CD4-positive, alpha-beta memory T cell (primary cell): ENCODE measurements at regions not wholly inside any gene's neighbourhood (a gene's known extent, or its start where the extent isn't known, plus 50 kb on each side); places are given as distances from the start of the nearest gene placed in this dataset.

ENCODE experiments used
- CTCF ChIA-PET: fragments of 350-600 bp; sonication (Branson Sonifier 250); formaldehyde crosslinking; loops from one replicate; lab custom pipeline; 2021; ENCODE audit warnings: inconsistent platforms; ENCODE audit not compliant: partially characterized antibody; lab: Charles Lee
- POLR2A ChIA-PET: fragments of 350-600 bp; sonication (Branson Sonifier 250); formaldehyde crosslinking; loops from one replicate; lab custom pipeline; 2021; ENCODE audit not compliant: partially characterized antibody; lab: Charles Lee
- DNase-seq, 5 donors: peaks; one replicate each; pipeline versions ENCODE4 v3.0.0 to v3.0.0-alpha.2; 2020 to 2022; ENCODE audit warnings: mixed read lengths in 1 of 5
- H3K27ac ChIP-seq: one replicate; pipeline ENCODE4 v1.7.0; 2013; ENCODE audit warnings: low read depth, low read length
- H3K27me3 ChIP-seq: 2 replicates; pipeline ENCODE4 v1.7.0; 2013; ENCODE audit warnings: mild to moderate bottlenecking, low read length, moderate library complexity; ENCODE audit not compliant: insufficient read depth
- H3K36me3 ChIP-seq: 2 replicates; pipeline ENCODE4 v1.7.0; 2013; ENCODE audit warnings: mild to moderate bottlenecking, low read length, moderate library complexity; ENCODE audit not compliant: insufficient read depth
- H3K4me1 ChIP-seq: 2 replicates; pipeline ENCODE4 v1.7.0; 2013; ENCODE audit warnings: mild to moderate bottlenecking, low read length, moderate library complexity; ENCODE audit not compliant: insufficient read depth
- H3K4me3 ChIP-seq, 2 donors: one replicate each; pipeline ENCODE4 v1.7.0; 2013; ENCODE audit warnings: low read length in 2 of 2, mild to moderate bottlenecking in 1 of 2
- H3K9me3 ChIP-seq, 2 donors: one replicate each; pipeline ENCODE4 v1.7.0; 2013; ENCODE audit warnings: low read length in 2 of 2, control low read depth in 1 of 2; ENCODE audit not compliant: control insufficient read depth in 1 of 2
- H3K27ac Mint-ChIP-seq, 7 donors: one replicate each; pipeline ENCODE4 v1.8.0; 2020 to 2021; ENCODE audit warnings: mixed read lengths in 7 of 7, mild to moderate bottlenecking in 6 of 7, inconsistent platforms in 3 of 7, moderate library complexity in 3 of 7
- H3K27me3 Mint-ChIP-seq, 2 donors: one replicate each; pipeline ENCODE4 v1.8.0; 2020 to 2021; ENCODE audit warnings: mixed read lengths in 2 of 2
- H3K36me3 Mint-ChIP-seq, 2 donors: one replicate each; pipeline ENCODE4 v1.8.0; 2020 to 2021; ENCODE audit warnings: mixed read lengths in 2 of 2, inconsistent platforms in 1 of 2, mild to moderate bottlenecking in 1 of 2
- H3K4me1 Mint-ChIP-seq, 4 donors: one replicate each; pipeline ENCODE4 v1.8.0; 2020 to 2021; ENCODE audit warnings: mixed read lengths in 4 of 4, mild to moderate bottlenecking in 1 of 4
- H3K4me3 Mint-ChIP-seq, 8 donors: one replicate each; pipeline ENCODE4 v1.8.0; 2020 to 2021; ENCODE audit warnings: mixed read lengths in 8 of 8, mild to moderate bottlenecking in 7 of 8, moderate library complexity in 6 of 8, inconsistent platforms in 3 of 8
- H3K9me3 Mint-ChIP-seq, 8 donors: one replicate each; pipeline ENCODE4 v1.8.0; 2020 to 2021; ENCODE audit warnings: mixed read lengths in 8 of 8, mild to moderate bottlenecking in 5 of 8, inconsistent platforms in 3 of 8, moderate library complexity in 1 of 8
- intact Hi-C: fragments of 100-400 bp; cut with micrococcal nuclease; formaldehyde crosslinking; loops from one replicate; pipeline ENCODE4 v1.15.1; 2023

DNA sequence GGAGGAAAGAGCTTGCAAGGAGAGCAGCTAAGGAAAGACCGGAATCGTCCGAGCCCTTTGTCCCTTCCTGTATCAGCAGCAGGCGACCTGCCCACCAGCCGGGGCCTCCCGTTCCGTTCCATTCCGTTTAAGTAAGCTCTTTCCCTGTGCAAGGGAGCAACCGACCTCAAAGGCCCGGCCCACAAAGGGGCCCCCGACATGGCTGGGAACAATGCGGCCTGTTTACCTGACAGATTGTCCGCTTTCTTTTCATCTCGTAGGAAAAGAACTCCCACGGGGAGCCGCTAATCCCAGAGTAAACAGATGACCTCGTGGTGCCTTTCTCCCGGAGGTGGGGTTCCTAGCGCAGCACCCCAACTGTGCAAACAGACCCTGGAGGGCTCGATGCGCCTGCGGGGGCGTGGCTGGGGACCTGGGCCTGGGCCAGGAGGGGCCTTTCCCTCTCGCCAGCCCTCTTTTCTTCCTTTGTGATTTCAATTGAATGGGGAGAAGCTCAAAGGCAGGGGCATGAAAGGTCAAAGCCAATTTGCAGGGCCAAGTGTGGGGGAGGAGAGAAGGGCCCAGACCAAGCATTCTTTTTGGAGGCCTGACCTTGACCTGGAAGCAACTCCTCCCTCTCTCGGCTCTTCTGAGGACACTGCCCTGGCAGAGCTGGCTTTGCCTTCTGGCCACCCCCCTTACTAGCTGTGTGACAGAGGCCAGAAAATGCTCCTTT is 120.2 kb downstream of the INHBB start:
- no peak overlapping the region for H3K4me3 Mint-ChIP-seq
- no peak for DNase-seq
- CTCF ChIA-PET = no interaction called here

DNA sequence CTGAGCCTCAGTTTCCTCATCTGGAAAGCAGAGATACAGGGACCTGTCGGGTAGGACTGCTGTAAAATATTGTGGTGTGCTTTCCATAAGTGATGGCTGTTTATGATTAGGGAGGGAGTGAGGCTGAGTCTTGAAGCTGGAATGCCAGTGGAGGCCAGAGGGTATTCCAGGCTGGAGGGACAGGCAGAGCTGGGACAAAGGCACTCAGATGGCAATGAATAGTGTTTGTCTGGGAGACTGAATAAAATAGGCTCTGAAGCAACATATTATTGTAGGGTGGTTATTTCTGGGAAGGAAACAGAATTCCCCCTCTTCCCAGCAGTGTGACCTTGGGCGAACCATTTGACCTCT is 120.7 kb downstream of the INHBB start:
- H3K27me3 ChIP-seq = no peaks in the 10 kb centered on the region
- no peak overlapping the region for H3K4me3 ChIP-seq
- ChIA-PET POLR2A (no interaction called here), CTCF (no interaction called here)
- no peaks in the 10 kb centered on the region for H3K36me3 ChIP-seq
- Mint-ChIP-seq H3K4me3 (no peak overlapping the region), H3K36me3 (no peaks in the 10 kb centered on the region), H3K4me1 (no peaks in the 10 kb centered on the region), H3K9me3 (no peaks in the 10 kb centered on the region), H3K27me3 (peaks cover 3 to 5% of the 10 kb centered on the region in 2 donors), H3K27ac (no peak overlapping the region)
- H3K9me3 ChIP-seq = no peaks in the 10 kb centered on the region
- H3K4me1 ChIP-seq = no peaks in the 10 kb centered on the region
- intact Hi-C loops = no loop called here
- no peak overlapping the region for H3K27ac ChIP-seq
- no peak for DNase-seq

More for the DNA sequence above, 120.2 kb downstream of the INHBB start:
- H3K4me1 Mint-ChIP-seq = no peaks in the 10 kb centered on the region
- intact Hi-C loops = no loop called here
- no peaks in the 10 kb centered on the region for H3K9me3 ChIP-seq
- H3K9me3 Mint-ChIP-seq = no peaks in the 10 kb centered on the region
- H3K27me3 ChIP-seq = no peaks in the 10 kb centered on the region
- H3K27ac Mint-ChIP-seq = no peak overlapping the region
- no peak overlapping the region for H3K4me3 ChIP-seq
- no peaks in the 10 kb centered on the region for H3K4me1 ChIP-seq
- POLR2A ChIA-PET = no interaction called here
- no peaks in the 10 kb centered on the region for H3K36me3 Mint-ChIP-seq
- H3K27me3 Mint-ChIP-seq = peaks cover 3 to 5% of the 10 kb centered on the region in 2 donors
- H3K36me3 ChIP-seq = no peaks in the 10 kb centered on the region
- no peak overlapping the region for H3K27ac ChIP-seq

DNA sequence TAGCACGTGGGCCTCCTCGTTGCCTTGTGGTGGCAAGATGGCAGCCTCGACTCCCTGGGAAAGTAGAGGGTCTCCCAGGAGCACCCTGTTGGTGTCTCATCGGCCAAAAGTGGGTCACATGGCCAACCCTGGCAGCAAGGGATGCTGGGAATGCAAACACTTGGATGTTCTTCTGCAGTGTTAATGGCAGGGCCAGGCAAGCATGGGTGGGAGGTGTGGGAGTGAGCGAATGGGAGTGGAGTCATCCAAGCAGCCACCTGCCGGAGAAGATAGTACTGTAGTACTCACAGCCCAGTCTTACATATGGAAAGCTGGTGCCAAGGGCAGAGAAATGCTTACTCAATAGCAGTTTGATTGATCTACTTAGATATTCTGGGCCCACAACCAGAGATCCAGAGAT is 122.2 kb downstream of the INHBB start:
- no peak overlapping the region for H3K4me3 ChIP-seq
- Mint-ChIP-seq H3K36me3 (no peaks in the 10 kb centered on the region), H3K4me3 (no peak overlapping the region), H3K9me3 (peaks cover 0 to 3% (median 0%) of the 10 kb centered on the region in 8 donors), H3K27ac (no peak overlapping the region), H3K4me1 (no peaks in the 10 kb centered on the region), H3K27me3 (peaks cover 2 to 5% of the 10 kb centered on the region in 2 donors)
- H3K4me1 ChIP-seq = no peaks in the 10 kb centered on the region
- POLR2A ChIA-PET = no interaction called here
- H3K36me3 ChIP-seq = no peaks in the 10 kb centered on the region
- H3K9me3 ChIP-seq = no peaks in the 10 kb centered on the region
- H3K27me3 ChIP-seq = no peaks in the 10 kb centered on the region
- DNase-seq = no peak
- intact Hi-C loops = no loop called here
- no peak overlapping the region for H3K27ac ChIP-seq
- CTCF ChIA-PET = no interaction called here

DNA sequence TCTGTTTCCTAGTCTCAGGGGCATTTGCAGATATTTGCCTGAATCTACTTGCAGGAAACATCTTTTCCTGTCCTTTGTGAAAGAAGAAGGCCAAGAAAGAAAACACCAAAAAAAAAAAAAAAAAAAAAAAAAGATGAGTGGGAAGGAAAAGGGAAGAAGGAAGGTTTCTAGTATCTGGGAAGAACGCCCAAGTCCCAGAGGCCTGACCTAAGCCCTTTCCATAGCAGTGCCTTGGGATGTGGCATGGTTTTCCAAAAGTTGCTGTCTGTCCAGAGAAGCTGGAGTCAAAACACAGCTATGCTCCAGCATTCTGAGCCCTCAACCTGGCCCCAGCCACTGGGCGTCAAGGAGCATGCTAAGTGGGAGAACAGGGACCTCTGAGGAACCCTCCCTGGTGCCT is 123.5 kb downstream of the INHBB start:
- H3K27me3 Mint-ChIP-seq = peaks cover 0 to 5% of the 10 kb centered on the region in 2 donors
- Histone ChIP-seq H3K4me1 (no peaks in the 10 kb centered on the region), H3K27ac (no peak overlapping the region), H3K36me3 (no peaks in the 10 kb centered on the region), H3K4me3 (no peak overlapping the region), H3K27me3 (no peaks in the 10 kb centered on the region), H3K9me3 (no peaks in the 10 kb centered on the region)
- no peak for DNase-seq
- intact Hi-C loops = no loop called here
- ChIA-PET CTCF (no interaction called here), POLR2A (no interaction called here)
- H3K36me3 Mint-ChIP-seq = no peaks in the 10 kb centered on the region
- H3K9me3 Mint-ChIP-seq = peaks cover 0 to 3% (median 0%) of the 10 kb centered on the region in 8 donors
- H3K4me3 Mint-ChIP-seq = no peak overlapping the region
- H3K27ac Mint-ChIP-seq = no peak overlapping the region
- H3K4me1 Mint-ChIP-seq = no peaks in the 10 kb centered on the region

DNA sequence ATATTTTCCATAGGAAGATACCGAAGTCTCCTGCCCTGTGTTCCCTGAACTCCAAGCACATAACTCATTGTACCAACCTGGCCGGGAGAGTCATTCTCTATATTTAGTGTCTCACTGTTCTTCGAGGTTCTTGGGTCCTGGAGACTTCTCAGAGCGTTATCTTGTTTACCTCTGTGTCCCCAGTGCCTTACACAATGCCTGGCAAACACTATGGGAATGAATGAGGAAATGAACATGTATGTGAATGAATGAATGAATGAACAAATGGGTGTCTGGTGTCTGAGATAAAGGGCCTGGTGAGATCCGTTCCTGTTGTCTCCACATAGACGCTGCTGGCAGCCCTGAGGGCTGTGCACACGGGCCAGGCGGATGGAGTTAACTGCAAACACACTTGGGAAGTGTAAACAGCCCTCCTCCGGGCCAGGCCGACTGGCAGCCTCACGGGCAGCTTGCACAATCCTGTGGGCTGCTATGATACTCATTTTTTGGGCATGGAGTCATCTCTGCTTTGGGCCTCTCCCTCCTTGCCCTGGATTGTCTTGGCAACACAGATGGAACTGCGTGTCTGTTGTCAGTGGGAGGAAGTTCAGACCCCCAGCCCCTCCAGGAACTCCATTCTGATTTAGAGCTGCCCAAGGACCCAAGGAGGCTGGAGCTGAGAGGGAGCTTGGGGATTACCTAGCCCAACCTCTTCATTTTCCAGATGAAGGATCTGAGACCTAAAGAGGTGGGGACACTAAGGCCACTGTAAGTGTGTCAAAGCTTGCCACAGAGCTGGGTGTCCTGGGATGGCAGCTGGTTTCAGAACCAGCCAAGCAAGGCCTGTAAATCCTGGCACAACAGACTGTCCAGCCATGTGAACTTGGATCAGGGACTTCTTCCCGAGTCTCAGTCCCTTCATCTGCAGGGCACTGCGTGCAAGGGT is 124.4 kb downstream of the INHBB start:
- no peaks in the 10 kb centered on the region for H3K4me1 Mint-ChIP-seq
- H3K4me3 Mint-ChIP-seq = no peak overlapping the region
- no peak for DNase-seq
- peaks cover 0 to 3% (median 0%) of the 10 kb centered on the region in 8 donors for H3K9me3 Mint-ChIP-seq
- H3K9me3 ChIP-seq = no peaks in the 10 kb centered on the region
- H3K27ac ChIP-seq = no peak overlapping the region
- H3K27me3 Mint-ChIP-seq = peaks cover 0 to 5% of the 10 kb centered on the region in 2 donors
- no peak overlapping the region for H3K27ac Mint-ChIP-seq
- POLR2A ChIA-PET = no interaction called here
- intact Hi-C loops = no loop called here
- H3K4me3 ChIP-seq = no peak overlapping the region
- H3K4me1 ChIP-seq = no peaks in the 10 kb centered on the region
- H3K36me3 Mint-ChIP-seq = no peaks in the 10 kb centered on the region
- no peaks in the 10 kb centered on the region for H3K36me3 ChIP-seq
- CTCF ChIA-PET = no interaction called here
- no peaks in the 10 kb centered on the region for H3K27me3 ChIP-seq

DNA sequence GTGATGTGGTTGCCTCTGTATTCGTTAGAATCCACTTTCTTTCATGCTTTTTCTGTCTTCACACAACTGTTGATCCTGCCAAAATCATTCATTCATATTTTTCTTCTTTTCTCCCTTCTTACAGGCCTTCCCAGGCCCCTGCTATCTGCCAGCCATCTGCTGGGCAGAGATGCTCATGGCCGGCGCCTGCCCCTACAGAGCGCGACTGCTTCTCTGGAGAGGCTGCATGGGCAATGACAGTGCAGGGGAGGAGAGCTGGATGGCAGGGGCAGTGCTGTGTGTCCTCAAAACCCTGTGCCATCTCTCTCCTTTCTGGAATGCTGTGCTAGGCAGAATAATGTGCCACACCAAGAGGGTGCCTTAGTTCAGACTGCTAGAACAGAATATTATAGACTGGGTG is 125.2 kb downstream of the INHBB start:
- no peak overlapping the region for H3K27ac Mint-ChIP-seq
- ChIA-PET CTCF (no interaction called here), POLR2A (no interaction called here)
- H3K4me1 Mint-ChIP-seq = no peaks in the 10 kb centered on the region
- no peaks in the 10 kb centered on the region for H3K36me3 Mint-ChIP-seq
- intact Hi-C loops = no loop called here
- no peak for DNase-seq
- Histone ChIP-seq H3K27me3 (no peaks in the 10 kb centered on the region), H3K36me3 (no peaks in the 10 kb centered on the region), H3K27ac (no peak overlapping the region), H3K4me1 (no peaks in the 10 kb centered on the region), H3K9me3 (no peaks in the 10 kb centered on the region), H3K4me3 (no peak overlapping the region)
- H3K9me3 Mint-ChIP-seq = peaks cover 0 to 3% (median 0%) of the 10 kb centered on the region in 8 donors
- no peak overlapping the region for H3K4me3 Mint-ChIP-seq
- peaks cover 0 to 5% of the 10 kb centered on the region in 2 donors for H3K27me3 Mint-ChIP-seq

DNA sequence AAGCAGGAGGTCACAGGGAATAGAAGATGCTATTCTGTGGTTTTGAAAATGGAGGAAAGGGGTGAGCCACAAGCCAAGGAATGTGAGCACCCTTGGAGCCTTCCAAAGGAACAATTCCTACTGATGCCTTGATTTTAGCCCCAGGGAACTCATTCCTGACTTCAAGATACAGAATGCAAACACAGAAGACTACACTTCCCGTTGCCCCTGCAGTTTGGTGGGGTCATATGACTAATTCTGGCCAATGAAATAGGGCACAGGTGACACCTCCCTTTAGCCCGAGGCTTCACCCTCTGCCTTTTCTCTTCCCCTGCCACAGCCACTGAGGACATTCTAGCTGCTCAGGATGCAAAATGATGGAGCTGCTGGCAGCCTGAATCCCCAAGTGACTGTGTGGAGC is 126.1 kb downstream of the INHBB start:
- POLR2A ChIA-PET = no interaction called here
- Mint-ChIP-seq H3K36me3 (no peaks in the 10 kb centered on the region), H3K4me1 (no peaks in the 10 kb centered on the region), H3K27me3 (peaks cover 0 to 2% of the 10 kb centered on the region in 2 donors), H3K27ac (no peak overlapping the region), H3K4me3 (no peak overlapping the region), H3K9me3 (peaks cover 0 to 3% (median 0%) of the 10 kb centered on the region in 8 donors)
- H3K4me3 ChIP-seq = no peak overlapping the region
- DNase-seq = no peak
- CTCF ChIA-PET = no interaction called here
- no peaks in the 10 kb centered on the region for H3K36me3 ChIP-seq
- H3K4me1 ChIP-seq = no peaks in the 10 kb centered on the region
- H3K27ac ChIP-seq = no peak overlapping the region
- H3K9me3 ChIP-seq = no peaks in the 10 kb centered on the region
- no peaks in the 10 kb centered on the region for H3K27me3 ChIP-seq
- intact Hi-C loops = no loop called here
